Fibroblast of skin of right quadriceps (primary cell): ENCODE measurements at regions not wholly inside any gene's neighbourhood (a gene's known extent, or its start where the extent isn't known, plus 50 kb on each side); places are given as distances from the start of the nearest gene placed in this dataset.
A peak's percentile ranks its signal among the peaks of the same experiment; 100 is the strongest.
"Not testable (repeated sequence)": the region's sequence is repeated elsewhere in the genome, so short reads cannot be mapped to it uniquely, and the experiment has no call there.

ENCODE experiments used
- DNase-seq: peaks from one replicate; pipeline ENCODE4 v3.0.0-alpha.2; 2013

DNA sequence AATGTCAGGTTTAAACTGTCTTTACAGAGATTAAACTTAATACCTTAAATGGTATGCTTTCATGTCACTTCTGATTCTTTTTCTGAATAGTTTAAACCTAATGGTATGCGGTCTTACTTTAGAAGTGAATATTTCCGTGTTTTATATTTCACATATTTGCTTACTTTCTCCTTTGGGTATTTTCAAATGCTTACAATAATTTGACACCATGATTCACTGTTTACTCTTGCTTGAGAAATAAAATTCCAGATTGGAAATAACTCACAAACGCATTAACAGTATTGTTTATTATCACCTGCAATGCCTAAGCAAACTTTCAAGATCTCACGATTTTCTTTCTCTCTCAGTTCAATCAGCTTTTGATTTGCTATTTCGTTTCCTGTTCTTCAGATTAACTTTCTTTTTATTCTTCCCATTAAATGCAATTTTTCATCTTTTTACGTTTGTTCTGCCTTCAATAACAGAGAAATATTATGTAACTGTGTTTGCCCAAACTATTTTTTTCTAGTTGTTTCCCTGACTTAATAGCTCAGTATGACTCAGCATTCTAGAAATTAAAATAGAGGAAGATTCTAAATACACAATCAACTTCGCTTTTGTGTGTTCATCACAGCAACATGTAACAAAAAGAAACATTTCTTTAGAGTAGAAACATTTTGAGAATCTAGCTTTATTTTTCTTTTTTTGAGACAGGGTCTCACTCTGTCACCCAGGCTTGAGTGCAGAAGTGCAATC lies 955.5 kb upstream of the PRKX start:
- no peak for DNase-seq

DNA sequence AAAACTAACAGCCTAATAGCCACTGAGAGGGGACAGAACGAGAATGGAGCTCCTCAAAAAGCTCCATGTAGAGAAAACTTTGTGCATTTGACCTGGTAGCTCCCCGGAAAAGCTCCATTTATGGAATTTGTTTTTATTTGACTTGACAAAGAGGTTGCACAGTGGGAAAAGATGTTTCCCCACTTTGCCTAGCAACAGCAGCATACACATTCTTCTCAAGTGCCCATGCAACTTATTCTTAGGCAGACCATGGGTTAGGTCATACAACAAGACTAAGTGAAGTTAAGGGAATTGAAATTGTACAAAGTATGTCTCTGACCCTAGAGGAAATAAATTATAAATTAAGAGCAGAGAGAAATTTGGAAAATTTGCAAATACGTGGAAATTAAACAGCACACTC lies 949.6 kb upstream of the PRKX start:
- DNase-seq: no peak

DNA sequence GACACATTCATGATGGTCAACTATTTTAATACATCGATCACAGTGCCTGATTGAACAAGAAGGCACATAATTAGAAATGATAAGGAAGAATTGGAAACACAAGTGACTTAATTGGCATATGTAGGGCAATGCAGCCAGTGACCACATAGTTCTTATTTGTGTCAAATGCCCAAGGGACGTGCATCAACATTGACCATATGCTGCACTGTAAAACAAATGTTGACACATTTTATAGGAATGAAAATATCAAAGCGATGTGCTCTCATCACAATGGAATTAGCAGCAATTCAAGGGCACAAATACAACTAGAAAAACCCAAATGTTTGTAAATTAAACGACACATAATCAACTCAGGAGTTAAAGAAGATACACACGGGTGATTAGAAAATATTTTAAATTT lies 948.3 kb upstream of the PRKX start:
- no peak for DNase-seq

DNA sequence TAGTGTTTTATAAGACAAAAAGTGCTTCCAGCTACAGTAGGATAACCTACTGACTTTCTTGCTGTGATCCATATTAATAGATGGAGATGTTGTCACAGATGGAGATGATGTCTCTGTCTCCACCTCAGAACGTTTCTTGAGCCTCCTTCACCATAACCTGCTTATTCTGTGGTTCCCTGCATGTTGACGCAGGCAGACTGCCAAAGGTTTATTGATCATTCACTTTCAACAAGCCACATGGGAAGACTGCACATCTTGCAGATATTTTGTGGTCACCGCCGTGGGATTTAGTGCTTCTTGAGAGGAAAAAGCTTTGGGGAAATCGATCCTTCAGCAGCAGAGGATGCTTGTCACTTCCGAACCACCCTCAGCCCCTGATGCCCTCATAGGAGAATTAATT lies 943.0 kb upstream of the PRKX start:
- DNase-seq: no peak

DNA sequence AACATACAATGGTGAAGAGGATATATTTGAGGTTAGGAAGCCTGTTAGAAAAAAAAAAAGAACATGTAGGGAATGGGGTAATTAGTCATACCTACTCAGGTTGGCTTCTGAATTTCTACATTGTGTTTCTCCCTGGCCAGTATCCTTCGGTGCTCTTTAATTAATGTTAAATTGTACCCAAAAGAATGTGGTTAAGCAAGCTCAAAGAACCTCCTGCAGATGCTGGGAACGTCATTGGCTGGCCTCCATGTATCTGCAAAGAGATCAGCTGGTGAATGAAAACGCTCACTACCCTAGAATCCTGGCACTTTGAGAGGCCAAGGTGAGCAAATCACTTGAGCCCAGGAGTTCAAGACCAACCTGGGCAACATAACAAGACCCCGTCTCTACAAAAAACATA lies 942.3 kb upstream of the PRKX start:
- no peak for DNase-seq

DNA sequence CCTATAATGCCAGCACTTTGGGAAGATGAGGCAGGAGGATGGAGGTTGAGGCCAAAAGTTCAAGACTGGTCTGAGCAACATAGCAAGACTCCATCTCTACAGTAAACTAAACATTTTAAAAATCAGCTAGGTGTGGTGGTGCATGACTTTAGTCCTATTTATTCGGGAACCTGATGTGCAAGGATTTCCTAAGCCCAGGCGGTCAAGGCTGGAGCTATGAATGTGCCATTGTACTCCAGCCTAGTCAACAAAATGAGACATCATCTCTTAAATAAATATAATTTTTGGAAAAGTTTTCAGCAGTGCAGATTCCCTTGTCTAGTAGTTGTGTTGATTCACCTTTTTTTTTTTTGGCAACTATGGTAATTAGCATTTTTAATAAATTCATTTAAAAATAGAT lies 928.7 kb upstream of the PRKX start:
- no peak for DNase-seq

DNA sequence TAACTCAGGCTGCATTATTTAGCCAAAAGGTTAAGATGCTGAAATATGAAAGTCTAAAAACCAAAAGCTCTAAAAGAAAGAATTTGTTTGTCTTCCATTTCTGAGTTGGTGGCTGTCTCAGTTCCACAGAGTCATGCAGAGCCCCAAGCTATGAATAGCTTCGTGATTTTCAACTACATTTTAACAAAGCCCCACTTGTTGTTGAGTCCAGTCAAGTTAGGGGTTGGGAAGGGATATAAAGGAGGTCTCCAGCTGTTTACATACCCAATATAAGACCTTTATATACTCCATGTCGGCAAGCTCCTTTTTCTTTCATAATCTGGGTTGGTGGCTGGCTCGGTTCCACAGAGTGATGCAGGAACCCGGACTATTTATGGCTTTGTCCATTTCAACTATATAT lies 924.6 kb upstream of the PRKX start:
- no peak for DNase-seq

DNA sequence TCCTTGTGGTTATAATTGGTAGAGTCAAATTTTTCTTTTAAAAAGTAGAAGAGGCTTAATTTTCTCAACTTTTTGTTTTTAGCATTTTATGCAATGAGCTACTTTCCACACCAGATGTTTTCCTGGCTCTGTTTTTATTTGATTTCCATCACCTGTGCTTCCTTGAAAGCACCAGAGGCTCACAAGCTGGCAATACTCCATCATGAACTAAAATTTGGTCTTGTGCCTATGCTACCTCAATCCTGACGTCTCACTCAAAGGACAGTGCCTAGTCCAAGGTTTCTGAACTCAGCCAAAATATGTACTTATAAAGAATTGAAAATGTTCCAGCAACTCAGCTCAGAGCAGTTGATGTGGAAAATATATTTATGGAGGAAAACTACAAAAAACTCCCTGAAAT lies 914.0 kb upstream of the PRKX start:
- no peak for DNase-seq

DNA sequence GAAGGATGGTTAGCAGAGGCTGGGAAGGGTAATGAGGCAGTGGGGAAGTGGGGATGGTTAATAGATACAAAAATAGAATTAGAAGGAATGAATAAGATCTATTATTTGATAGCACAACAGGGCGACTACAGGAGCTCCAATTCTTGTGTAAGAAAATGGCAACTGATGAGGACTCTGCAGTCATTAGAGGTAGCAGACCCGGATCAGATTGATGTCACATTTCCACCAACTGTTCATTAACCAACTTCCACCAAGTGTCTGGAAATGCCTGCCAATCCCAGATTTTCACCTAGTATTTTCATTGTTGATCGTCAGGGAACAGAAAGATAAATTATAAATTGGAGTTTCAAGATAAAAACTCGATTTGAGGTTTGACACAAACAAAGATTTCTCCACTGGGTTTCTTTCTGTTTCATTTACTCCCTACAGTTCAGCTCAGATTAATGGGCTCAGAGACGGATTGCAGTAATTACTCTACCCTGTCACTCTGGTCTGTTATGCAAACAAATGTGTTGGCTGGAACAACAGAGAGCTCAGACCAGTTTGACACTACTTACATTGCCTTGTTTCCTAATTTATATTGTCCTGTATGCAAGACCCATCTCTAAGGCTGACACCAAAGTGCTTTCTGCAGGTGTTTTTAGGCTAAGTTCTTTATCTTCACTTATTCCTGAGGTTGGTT lies 909.2 kb upstream of the PRKX start:
- DNase-seq: no peak

DNA sequence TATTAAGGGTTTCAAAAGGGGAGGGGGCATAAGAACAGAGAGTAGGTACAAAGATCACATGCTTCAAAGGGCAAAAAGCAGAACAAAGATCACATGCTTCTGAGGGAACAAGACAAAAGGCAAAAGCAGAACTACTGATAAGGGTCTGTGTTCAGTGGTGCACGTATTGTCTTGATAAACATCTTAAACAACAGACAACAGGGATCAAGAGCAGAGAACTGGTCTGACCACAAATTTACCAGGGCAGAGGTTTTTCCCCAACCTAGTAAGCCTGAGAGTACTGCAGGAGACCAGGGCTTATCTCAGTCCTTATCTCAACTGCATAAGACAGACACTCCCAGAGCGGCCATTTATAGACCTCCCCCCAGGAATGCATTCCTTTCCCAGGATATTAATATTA lies 900.2 kb upstream of the PRKX start:
- DNase-seq: not testable (repeated sequence)

DNA sequence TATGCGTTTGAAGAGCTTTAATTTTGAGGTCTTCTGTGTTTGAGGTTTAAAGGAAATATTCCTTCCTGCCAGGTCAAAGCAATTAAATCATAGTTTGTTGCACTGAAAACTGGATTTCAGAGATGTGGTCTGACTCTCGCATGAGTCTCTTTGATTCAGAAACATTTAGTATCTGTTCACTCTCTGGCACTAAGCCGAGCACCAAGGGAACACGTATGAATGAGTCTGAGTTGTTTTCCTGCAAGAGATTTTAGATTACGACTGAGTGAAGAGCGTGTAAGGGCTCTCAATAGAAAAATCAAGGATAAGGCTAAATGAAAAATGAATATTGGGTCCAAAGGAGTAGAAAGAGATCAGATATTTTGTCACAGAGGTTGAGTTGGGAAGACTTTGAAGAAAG lies 875.4 kb upstream of the PRKX start:
- DNase-seq: peak; percentile 9

DNA sequence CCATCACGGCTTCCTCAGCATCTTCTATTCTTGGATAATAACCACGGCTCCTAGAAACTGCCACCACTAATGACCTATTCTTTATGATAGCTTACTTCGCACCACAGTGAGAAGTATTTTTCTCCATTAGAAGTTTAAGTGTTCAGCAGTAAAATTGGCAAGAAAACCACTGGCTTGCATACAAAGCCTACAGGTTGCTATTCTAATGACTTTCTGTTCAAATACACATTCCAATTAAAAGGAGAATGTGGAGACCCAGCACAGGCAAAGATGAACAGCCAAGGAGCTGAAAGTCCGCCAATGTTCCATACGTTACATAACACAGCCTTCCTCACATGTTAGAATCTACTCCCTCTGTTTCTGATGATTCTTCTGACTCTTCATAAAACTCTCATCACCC lies 875.0 kb upstream of the PRKX start:
- DNase-seq: no peak

DNA sequence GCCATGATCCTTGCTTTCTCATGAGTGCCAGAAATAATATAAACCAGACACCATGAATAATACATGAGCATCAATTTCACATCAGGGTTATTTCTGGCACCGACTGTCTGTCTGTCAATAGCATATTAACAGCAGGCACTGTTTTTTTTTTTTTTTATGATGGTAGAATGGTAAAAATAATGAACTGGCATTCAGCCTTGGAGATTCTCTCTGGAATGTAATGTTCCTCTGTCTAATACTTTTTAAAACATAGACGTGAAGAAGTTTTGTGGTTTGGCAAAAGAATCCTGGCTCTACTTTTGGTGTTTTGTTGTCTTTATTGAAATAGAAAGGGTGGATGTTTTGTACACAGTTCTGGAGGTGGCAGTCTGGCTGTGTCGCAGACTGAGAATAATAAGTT lies 874.6 kb upstream of the PRKX start:
- DNase-seq: no peak

DNA sequence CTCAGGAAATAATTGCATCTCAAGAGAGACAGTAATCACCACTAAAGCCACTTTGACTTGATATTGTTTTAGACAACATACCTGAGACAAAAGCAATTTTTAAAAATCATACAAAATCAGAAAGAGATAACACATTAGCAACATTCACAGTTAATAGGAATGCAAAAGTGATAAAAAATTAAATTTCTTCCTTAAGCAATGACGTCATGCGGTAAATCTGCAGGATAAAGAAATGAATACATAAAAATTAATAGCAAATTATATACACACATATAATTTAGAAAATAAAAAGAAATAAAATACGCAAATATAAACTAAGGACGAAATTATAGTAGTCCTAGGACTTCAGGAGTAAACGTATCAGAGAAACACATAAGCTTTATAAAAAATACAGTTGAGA lies 866.5 kb upstream of the PRKX start:
- DNase-seq: no peak

DNA sequence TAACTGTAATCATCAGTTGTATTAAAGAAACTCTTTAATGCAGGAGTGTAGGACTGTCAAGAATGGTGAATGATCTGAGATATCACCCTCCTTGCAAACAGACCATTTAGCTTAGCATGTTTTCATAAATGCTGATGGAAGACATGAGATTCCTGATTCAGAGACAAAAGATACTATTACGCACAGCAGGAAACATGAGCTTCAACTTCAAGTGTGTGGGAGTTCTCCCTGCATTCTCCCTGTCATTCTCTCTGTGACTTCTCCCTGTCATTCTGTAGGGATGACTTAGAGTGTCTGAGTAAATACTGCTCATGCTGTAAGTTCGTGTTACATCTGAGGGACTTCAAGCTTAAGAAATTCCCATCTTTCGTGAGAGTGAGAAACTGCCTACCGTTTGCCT lies 866.0 kb upstream of the PRKX start:
- no peak for DNase-seq

DNA sequence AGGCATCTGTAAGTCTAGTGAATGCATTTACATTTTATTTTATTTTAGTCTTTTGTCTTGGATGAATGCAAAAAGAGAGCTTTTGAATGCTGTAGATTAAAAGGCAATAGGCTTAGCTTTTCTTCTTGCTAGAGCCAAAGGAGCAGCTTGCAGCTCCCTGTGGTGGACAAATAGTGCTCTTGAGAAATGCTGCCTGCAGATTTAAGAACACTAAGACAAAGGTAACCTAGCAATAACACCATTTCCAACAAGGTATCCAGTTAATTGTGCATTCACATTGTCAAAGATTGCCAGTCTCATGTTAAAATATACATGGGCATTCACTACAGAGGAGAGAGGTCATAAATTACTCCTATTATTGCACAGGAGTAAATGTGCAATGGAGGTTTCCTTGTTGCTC lies 859.2 kb upstream of the PRKX start:
- no peak for DNase-seq

DNA sequence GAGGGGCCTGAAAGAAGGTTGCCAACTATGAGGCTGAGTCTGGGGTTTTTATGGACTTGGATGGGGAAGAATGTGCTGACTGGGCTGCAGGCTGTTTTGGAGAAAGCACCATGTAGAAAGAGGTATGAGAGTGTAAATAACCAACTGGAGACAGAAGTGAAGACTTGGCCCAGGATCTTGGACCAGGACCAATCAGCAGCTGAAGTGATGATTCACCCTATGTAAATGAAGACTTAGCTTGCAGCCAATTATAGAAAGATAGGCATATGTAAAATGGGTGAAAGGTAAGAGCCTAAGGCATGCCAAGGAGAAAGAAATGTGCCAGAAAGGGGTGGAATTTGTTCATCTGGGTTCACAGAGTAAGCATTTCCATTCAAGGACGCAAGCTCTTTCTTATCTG lies 856.7 kb upstream of the PRKX start:
- no peak for DNase-seq

DNA sequence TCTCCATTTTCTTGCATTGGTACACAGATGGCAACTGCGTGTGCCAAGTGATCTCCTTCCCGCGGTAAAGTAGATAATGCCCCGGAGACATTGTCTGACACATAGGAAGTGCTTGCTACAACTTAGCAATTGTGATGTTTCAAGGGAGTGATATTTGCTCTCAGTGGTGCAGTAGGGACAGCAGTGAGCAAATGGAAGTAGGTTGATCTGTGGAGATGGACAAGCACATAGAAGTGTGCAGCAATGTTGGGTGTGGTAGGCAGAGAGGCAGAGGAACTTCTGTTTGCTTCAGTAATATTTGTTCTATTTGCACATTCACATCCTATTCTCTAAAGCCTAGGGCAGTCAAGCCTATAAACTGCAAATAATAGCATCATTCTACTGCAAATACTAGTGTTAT lies 846.7 kb upstream of the PRKX start:
- DNase-seq: no peak

DNA sequence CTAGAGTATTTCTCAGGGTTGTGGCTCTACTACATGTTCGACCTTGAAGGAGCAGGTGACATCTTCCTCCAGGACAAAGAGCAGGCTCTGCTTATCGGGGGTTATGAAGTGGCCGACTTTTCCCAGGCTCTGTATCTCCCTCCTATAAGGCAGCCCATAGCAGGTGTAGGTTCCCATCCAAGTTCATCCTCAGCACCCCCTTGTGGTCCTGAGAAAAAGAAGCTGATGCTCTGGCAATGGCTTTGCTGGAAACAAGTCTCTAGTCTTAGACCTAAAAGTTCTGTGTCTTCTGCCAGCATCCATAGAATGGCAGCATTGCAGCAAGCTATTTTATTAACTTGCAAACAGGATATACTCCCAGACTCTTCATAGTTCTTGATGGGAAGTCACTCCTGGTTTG lies 836.6 kb upstream of the PRKX start:
- no peak for DNase-seq

DNA sequence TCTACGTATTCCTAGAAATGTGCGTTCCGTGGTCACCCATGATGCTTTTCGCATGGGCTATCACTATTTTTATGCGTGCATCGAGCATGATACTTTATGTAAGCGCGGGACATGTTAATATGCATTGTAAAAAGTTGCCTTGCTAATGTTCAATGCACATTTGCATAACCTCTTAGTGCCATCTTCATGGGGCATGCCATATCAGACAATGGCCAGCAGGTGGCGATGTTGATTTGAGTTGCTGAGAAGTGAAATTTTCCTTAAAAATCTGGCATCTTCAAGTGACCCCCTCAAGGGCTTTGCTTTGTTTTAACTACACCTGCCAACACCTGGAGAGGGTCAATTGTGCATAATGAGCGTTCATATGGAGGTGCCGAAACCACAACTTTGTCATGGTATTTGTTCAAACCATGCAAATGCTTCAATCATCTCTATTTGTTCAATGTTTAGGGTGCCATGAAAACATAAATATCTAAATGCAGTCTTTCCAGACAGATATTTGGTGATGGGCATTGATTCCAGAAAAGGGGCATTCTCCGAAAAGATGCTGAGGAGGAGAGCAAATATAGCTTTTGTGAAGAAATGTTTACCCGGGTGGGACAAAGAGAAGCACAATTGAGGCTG lies 833.9 kb upstream of the PRKX start:
- peak; percentile 28 for DNase-seq

DNA sequence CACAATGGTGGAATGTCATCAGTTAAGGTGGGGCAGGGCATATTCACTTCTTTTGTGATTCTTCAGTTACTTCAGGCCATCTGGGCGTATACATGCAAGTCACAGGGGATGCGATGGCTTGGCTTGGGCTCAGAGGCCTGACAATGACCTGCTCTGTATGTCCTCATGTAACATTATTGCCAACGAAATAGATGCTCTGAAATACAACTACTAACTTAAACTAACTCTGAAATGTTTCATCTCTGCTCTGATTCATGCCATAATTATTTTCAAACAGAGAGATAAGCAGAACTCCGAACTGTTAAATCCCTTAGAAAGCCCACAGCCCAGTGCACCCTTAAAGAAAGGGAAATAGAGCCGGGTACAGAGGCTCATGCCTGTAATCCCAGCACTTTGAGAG lies 832.7 kb upstream of the PRKX start:
- DNase-seq: not testable (repeated sequence)

DNA sequence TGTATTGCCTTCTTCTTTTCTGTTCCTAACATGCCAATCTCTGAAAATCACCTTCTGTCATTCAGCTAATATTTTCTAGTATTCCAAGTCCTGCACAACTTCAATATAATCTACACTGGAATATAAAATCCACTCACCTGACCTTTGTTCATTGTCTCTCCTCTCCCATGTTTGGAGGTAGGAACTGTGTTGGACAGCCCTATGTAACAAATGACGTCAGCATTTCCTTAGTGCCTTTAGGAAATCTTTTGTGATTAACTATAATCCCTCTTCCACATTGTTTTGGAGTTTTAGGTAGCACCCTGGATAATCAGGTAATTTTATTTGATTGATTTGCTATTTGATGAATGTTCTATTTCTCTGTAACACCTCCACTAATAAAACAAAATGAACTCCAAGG lies 814.8 kb upstream of the PRKX start:
- DNase-seq: no peak

DNA sequence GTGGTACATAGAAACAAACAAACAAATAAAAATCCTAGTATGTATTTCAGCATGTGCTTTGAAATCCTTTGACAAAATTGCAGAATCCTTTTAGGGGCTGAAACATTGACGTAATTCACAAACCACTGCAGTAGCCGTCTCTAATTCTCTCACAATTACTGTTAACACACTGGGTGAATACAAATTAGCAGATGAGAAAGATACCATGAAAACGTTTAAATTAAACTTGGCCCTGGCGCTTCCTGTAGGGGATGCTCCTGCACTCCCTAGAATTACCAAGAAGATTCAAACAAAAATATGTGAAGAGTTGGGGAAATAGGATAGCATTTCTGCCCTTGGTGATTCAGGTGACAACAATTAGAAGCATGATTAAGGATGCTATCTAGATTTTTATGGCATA lies 772.5 kb upstream of the PRKX start:
- no peak for DNase-seq

DNA sequence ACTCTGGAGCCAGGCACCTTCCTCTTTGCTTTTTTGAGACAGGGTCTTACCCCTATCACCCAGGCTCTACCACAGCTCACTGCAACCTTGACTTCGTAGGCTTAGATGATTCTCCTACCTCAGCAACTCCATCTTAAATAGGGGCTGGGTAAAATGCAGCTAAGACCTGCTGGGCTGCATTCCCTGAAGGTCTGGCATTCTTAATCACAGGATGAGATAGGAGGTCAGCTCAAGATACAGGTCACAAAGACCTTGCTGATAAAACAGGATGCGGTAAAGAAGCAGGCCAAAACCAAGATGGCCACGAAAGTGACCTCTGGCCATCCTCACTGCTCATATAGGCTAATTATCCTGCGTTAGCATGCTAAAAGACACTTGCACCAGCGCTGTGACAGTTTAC lies 770.8 kb upstream of the PRKX start:
- DNase-seq: no peak

DNA sequence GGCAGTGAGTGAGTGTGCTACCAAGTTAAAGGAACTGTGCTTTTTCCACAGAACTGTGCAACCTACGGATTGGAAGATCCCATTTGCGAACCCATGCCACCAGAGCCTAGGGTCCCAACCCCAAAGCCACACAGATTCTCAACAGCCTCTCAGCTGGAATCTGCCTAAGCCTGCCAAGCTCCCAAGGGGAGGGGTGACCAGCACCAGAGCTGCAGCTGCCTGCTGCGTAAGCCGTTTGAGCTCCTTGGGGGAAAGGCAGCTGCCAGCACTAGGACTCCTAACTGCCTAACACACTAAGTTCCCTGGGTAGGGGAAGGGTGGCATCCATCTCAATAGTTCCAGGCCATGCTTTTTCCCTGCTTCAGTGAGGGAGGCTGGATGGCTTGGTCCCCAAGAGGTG lies 738.1 kb upstream of the PRKX start:
- DNase-seq: no peak
